ENCODE measurements at regions not wholly inside any gene's neighbourhood (a gene's known extent, or its start where the extent isn't known, plus 50 kb on each side); places are given as distances from the start of the nearest gene placed in this dataset.
"Not testable (repeated sequence)": the region's sequence is repeated elsewhere in the genome, so short reads cannot be mapped to it uniquely, and the experiment has no call there.

DNA sequence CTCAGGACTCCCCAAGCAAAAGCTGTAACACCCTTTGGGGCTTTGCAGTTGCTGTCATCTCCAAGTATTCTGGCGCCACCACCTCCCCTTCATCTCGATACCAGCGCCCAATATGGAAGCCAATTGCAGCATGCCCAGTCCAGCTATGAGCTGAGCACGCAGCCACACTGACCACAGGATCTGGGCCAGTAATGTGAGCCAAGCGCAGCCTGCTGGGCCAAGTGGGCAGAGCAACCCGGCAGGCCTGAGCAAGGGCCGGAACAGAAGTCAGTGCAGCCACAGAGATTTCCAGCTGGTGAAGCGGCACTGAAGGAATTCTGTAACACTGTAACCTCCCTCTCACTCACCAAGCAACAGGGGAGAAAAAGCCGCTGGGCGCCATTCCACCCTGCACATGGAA lies 268.6 kb downstream of the SPATA31A1 start:
- TF ChIP-seq, protein P1, sequence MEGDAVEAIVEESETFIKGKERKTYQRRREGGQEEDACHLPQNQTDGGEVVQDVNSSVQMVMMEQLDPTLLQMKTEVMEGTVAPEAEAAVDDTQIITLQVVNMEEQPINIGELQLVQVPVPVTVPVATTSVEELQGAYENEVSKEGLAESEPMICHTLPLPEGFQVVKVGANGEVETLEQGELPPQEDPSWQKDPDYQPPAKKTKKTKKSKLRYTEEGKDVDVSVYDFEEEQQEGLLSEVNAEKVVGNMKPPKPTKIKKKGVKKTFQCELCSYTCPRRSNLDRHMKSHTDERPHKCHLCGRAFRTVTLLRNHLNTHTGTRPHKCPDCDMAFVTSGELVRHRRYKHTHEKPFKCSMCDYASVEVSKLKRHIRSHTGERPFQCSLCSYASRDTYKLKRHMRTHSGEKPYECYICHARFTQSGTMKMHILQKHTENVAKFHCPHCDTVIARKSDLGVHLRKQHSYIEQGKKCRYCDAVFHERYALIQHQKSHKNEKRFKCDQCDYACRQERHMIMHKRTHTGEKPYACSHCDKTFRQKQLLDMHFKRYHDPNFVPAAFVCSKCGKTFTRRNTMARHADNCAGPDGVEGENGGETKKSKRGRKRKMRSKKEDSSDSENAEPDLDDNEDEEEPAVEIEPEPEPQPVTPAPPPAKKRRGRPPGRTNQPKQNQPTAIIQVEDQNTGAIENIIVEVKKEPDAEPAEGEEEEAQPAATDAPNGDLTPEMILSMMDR (IDR thresholded peaks at IDR 0.05), result not testable (repeated sequence)
- TF ChIP-seq EZH2 (IDR thresholded peaks at IDR 0.05; ENCODE audit: borderline replicate concordance, insufficient read depth, low read depth, low read length, poor library complexity, severe bottlenecking), result not testable (repeated sequence)
